ENCODE measurements at regions not wholly inside any gene's neighbourhood (a gene's known extent, or its start where the extent isn't known, plus 50 kb on each side); places are given as distances from the start of the nearest gene placed in this dataset.

DNA sequence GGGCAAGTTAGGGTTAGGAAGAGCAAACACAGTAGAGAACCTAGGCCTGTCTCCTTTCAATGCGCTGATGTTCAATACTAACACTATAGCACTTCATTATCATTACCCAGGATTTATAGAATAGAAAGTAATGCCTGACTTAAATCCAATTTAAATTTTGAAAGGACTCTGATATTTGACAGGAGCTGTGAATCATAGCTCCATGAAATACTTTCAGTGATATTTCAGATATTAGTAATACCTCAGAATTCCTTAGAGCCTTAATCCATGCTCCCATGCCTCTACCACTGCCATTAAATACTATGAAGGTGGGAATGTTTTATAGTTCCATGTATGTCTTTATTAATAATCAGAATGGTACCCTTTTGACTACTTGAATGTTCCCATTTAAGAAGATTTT is 530.2 kb downstream of the BCKDHB start:
- Histone ChIP-seq H3K27me3 (ENCODE audit: control insufficient read depth, insufficient read depth, low read length) (no peaks in the 10 kb centered on the region), H3K36me3 (ENCODE audit: control insufficient read depth, insufficient read depth, low read length) (no peaks in the 10 kb centered on the region), H3K4me3 (ENCODE audit: low read depth, low read length) (no peak overlapping the region)
- ChIA-PET POLR2A (no interaction called here), CTCF (no interaction called here)
- TF ChIP-seq, protein P1, sequence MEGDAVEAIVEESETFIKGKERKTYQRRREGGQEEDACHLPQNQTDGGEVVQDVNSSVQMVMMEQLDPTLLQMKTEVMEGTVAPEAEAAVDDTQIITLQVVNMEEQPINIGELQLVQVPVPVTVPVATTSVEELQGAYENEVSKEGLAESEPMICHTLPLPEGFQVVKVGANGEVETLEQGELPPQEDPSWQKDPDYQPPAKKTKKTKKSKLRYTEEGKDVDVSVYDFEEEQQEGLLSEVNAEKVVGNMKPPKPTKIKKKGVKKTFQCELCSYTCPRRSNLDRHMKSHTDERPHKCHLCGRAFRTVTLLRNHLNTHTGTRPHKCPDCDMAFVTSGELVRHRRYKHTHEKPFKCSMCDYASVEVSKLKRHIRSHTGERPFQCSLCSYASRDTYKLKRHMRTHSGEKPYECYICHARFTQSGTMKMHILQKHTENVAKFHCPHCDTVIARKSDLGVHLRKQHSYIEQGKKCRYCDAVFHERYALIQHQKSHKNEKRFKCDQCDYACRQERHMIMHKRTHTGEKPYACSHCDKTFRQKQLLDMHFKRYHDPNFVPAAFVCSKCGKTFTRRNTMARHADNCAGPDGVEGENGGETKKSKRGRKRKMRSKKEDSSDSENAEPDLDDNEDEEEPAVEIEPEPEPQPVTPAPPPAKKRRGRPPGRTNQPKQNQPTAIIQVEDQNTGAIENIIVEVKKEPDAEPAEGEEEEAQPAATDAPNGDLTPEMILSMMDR (IDR thresholded peaks at IDR 0.05; ENCODE audit: insufficient read depth, low read depth, low read length) = no peak
- no peak for DNase-seq (ENCODE audit: low read depth)

- no peak for DNase-seq (ENCODE audit: low read depth)
- H3K4me3 ChIP-seq (ENCODE audit: low read depth, low read length) = no peak overlapping the region
- TF ChIP-seq, protein P1 (IDR thresholded peaks at IDR 0.05; ENCODE audit: insufficient read depth, low read depth, low read length) = no peak
- no peaks in the 10 kb centered on the region for H3K27me3 ChIP-seq (ENCODE audit: control insufficient read depth, insufficient read depth, low read length)
- POLR2A ChIA-PET = no interaction called here
- CTCF ChIA-PET = interaction anchor here (2.0 kb wide), 1 partner anchor 10 kb away, joined by 5 read pairs; no protein-coding TSS in a partner anchor
- H3K36me3 ChIP-seq (ENCODE audit: control insufficient read depth, insufficient read depth, low read length) = no peaks in the 10 kb centered on the region
These were observed 526.9 kb downstream of the BCKDHB start for GRCh38 chr6:80633412-80633811.

DNA sequence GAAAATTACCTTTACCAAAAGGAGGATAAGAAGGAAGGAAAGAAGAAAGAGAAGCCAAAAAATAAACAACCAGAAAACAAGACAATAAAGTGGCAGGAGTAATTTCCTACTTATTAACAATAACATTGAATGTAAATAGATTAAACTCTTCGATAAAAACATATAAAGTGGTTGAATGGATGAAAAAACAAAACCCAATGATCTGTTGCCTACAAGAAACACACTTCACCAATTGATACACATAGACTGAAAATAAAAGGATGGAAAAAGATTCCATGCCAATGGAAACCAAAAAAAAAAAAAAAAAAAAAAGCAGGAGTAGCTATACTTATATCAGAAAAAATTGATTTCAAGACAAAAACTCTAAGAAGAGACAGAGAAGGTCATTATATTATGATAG is 518.9 kb downstream of the BCKDHB start:
- TF ChIP-seq, protein P1 (IDR thresholded peaks at IDR 0.05; ENCODE audit: insufficient read depth, low read depth, low read length) = no peak
- Histone ChIP-seq H3K36me3 (ENCODE audit: control insufficient read depth, insufficient read depth, low read length) (no peaks in the 10 kb centered on the region), H3K27me3 (ENCODE audit: control insufficient read depth, insufficient read depth, low read length) (no peaks in the 10 kb centered on the region), H3K4me3 (ENCODE audit: low read depth, low read length) (no peak overlapping the region)
- ChIA-PET CTCF (no interaction called here), POLR2A (no interaction called here)
- no peak for DNase-seq (ENCODE audit: low read depth)

DNA sequence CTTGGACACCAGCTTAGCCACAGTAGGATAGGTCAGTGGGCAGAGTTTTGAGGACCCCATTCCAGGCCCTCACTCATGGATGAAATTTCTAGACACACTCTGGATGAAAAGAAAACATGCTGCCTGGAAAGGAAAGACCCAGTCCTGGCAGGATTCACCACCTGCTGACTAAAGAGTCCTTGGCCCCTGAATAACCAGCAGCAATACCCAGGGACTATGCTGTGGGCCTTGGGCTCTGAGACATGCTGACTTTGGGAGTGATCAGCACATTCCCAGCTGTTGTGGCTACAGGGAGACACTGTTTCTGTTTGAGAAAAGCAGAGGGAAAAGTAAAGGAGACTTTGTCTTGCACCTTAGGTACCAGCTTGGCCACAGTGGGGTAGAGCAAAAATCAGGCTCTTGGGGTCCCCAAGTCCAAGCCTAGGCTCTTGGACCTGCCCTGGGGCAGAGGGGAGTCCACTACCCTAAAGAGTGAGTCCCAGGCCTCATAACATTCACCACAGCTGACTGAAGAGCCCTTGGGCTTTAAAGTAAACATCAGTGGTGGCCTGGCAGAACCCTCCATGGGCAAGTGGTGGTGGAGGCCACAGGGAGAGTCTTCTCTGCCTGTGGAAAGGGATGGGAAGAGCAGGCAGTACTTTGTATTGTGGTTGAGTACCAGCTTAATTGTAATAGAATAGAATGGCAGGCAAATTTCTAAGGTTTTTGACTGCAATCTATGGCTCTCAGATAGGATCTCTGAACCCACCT is 516.8 kb downstream of the BCKDHB start:
- Histone ChIP-seq H3K27me3 (ENCODE audit: control insufficient read depth, insufficient read depth, low read length) (no peaks in the 10 kb centered on the region), H3K4me3 (ENCODE audit: low read depth, low read length) (no peak overlapping the region), H3K36me3 (ENCODE audit: control insufficient read depth, insufficient read depth, low read length) (no peaks in the 10 kb centered on the region)
- TF ChIP-seq, protein P1 (IDR thresholded peaks at IDR 0.05; ENCODE audit: insufficient read depth, low read depth, low read length) = no peak
- POLR2A ChIA-PET = no interaction called here
- CTCF ChIA-PET = interaction anchor here (1.3 kb wide), 1 partner anchor 15 kb away, joined by 3 read pairs; no protein-coding TSS in a partner anchor
- DNase-seq (ENCODE audit: low read depth) = no peak

GRCh38 chr6:80622641-80623040 is 516.2 kb downstream of the BCKDHB start:
- Histone ChIP-seq H3K27me3 (ENCODE audit: control insufficient read depth, insufficient read depth, low read length) (no peaks in the 10 kb centered on the region), H3K4me3 (ENCODE audit: low read depth, low read length) (no peak overlapping the region), H3K36me3 (ENCODE audit: control insufficient read depth, insufficient read depth, low read length) (no peaks in the 10 kb centered on the region)
- ChIA-PET POLR2A (no interaction called here), CTCF (interaction anchor here (1.3 kb wide), 1 partner anchor 15 kb away, joined by 3 read pairs; no protein-coding TSS in a partner anchor)
- TF ChIP-seq, protein P1 (IDR thresholded peaks at IDR 0.05; ENCODE audit: insufficient read depth, low read depth, low read length) = no peak
- no peak for DNase-seq (ENCODE audit: low read depth)
